ENCODE measurements at regions not wholly inside any gene's neighbourhood (a gene's known extent, or its start where the extent isn't known, plus 50 kb on each side); places are given as distances from the start of the nearest gene placed in this dataset.

DNA sequence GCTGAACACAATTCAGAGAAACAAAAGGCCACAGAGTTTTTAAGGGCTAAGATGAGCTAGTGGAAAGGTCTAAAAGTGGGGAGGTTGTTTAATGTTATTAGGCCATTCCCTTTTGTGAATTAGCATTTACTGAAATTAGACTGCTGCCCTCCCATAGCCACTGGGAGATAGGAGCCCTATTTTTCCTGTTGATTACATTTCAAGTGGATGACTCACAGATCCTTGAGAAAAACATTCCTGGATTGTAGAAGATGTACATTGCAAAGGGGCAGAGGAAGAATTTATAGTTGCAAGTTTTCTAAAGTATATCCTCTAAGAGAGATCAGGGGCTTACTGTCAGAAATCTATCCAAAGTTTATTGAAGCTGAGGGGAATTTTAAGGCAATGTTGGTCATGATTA lies 367.1 kb upstream of the IZUMO3 start:
- H3K27ac ChIP-seq, result no peak overlapping the region
- DNase-seq, result no peak
- H3K27me3 ChIP-seq, result no peaks in the 10 kb centered on the region
- no peaks in the 10 kb centered on the region for H3K36me3 ChIP-seq
- TF ChIP-seq, protein P1, sequence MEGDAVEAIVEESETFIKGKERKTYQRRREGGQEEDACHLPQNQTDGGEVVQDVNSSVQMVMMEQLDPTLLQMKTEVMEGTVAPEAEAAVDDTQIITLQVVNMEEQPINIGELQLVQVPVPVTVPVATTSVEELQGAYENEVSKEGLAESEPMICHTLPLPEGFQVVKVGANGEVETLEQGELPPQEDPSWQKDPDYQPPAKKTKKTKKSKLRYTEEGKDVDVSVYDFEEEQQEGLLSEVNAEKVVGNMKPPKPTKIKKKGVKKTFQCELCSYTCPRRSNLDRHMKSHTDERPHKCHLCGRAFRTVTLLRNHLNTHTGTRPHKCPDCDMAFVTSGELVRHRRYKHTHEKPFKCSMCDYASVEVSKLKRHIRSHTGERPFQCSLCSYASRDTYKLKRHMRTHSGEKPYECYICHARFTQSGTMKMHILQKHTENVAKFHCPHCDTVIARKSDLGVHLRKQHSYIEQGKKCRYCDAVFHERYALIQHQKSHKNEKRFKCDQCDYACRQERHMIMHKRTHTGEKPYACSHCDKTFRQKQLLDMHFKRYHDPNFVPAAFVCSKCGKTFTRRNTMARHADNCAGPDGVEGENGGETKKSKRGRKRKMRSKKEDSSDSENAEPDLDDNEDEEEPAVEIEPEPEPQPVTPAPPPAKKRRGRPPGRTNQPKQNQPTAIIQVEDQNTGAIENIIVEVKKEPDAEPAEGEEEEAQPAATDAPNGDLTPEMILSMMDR (IDR thresholded peaks at IDR 0.05), result no peak
- H3K4me1 ChIP-seq, result no peaks in the 10 kb centered on the region
- intact Hi-C loops (cut with DNase I; ENCODE audit: low total_unique reads), result no loop called here
- H3K4me3 ChIP-seq, result no peak overlapping the region
- H3K9me3 ChIP-seq, result peaks cover 0 to 8% (median 0%) of the 10 kb centered on the region in 3 donors

DNA sequence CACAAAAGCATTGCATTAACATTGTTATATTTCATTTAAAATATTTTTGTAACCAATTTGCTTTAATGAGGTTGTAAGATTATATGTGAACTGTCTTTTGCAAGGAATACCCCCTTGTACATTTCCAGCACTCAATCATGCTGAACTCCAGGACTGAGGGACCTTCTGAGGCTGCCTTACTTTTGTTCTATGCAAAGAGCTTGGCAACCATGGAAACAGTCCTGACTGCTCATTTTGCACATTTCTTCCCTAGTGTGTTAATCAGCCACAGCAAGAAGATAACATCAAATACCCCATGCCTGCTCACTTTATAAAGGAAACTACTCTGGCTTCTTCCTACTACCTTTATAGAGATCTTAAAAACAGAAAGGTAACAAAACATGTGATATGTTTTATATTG lies 355.6 kb upstream of the IZUMO3 start:
- no peak overlapping the region for H3K27ac ChIP-seq
- no peak for DNase-seq
- intact Hi-C loops (cut with DNase I; ENCODE audit: low total_unique reads), result no loop called here
- TF ChIP-seq, protein P1 (IDR thresholded peaks at IDR 0.05), result no peak
- H3K4me3 ChIP-seq, result no peak overlapping the region
- H3K36me3 ChIP-seq, result no peaks in the 10 kb centered on the region
- H3K27me3 ChIP-seq, result no peaks in the 10 kb centered on the region
- no peaks in the 10 kb centered on the region for H3K9me3 ChIP-seq
- peaks cover 0 to 17% (median 0%) of the 10 kb centered on the region in 4 donors for H3K4me1 ChIP-seq

DNA sequence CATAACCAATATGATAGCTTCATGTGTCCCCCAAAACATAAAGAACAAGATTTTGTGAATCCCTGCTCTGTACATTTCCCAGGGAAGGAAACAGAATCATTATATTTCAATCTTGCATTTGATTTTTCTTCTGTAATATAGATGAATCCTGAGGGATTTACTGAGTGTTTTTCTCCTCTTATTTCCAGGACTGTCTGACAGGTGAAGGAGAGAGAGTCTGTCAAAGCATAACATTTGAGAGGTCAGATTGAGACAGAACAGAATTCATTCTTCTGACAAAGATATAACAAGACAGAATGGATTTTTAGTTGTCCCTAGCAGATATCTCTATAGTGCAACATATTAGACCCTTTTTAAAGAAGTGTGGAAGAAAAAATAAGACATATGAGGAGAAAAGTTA lies 354.5 kb upstream of the IZUMO3 start:
- no peaks in the 10 kb centered on the region for H3K36me3 ChIP-seq
- H3K4me3 ChIP-seq, result no peak overlapping the region
- H3K9me3 ChIP-seq, result no peaks in the 10 kb centered on the region
- H3K27ac ChIP-seq, result peak overlapping the region in 1 of 2 donors; percentile 7
- TF ChIP-seq, protein P1 (IDR thresholded peaks at IDR 0.05), result no peak
- no peaks in the 10 kb centered on the region for H3K27me3 ChIP-seq
- H3K4me1 ChIP-seq, result peaks cover 0 to 17% (median 0%) of the 10 kb centered on the region in 4 donors
- no peak for DNase-seq
- intact Hi-C loops (cut with DNase I; ENCODE audit: low total_unique reads), result no loop called here

- Histone ChIP-seq H3K27me3 (no peaks in the 10 kb centered on the region), H3K27ac (peak overlapping the region in 1 of 2 donors; percentile 7), H3K9me3 (no peaks in the 10 kb centered on the region), H3K36me3 (no peaks in the 10 kb centered on the region), H3K4me3 (no peak overlapping the region), H3K4me1 (peaks cover 0 to 17% (median 0%) of the 10 kb centered on the region in 4 donors)
- TF ChIP-seq, protein P1 (IDR thresholded peaks at IDR 0.05), result no peak
- DNase-seq, result no peak
- intact Hi-C loops (cut with DNase I; ENCODE audit: low total_unique reads), result no loop called here
These were observed 353.8 kb upstream of the IZUMO3 start for GRCh38 chr9:24899463-24899862.

- H3K27me3 ChIP-seq, result no peaks in the 10 kb centered on the region
- H3K4me1 ChIP-seq, result peaks cover 0 to 17% (median 0%) of the 10 kb centered on the region in 4 donors
- H3K27ac ChIP-seq, result no peak overlapping the region
- H3K9me3 ChIP-seq, result no peaks in the 10 kb centered on the region
- intact Hi-C loops (cut with DNase I; ENCODE audit: low total_unique reads), result no loop called here
- TF ChIP-seq, protein P1 (IDR thresholded peaks at IDR 0.05), result no peak
- DNase-seq, result no peak
- H3K36me3 ChIP-seq, result no peaks in the 10 kb centered on the region
- H3K4me3 ChIP-seq, result no peak overlapping the region
These were observed 352.1 kb upstream of the IZUMO3 start for GRCh38 chr9:24897826-24898225.

- Histone ChIP-seq H3K4me1 (no peaks in the 10 kb centered on the region), H3K4me3 (no peak overlapping the region), H3K27ac (no peak overlapping the region), H3K36me3 (no peaks in the 10 kb centered on the region), H3K9me3 (no peaks in the 10 kb centered on the region), H3K27me3 (no peaks in the 10 kb centered on the region)
- intact Hi-C loops (cut with DNase I; ENCODE audit: low total_unique reads), result no loop called here
- TF ChIP-seq, protein P1 (IDR thresholded peaks at IDR 0.05), result no peak
- DNase-seq, result no peak
These were observed 335.7 kb upstream of the IZUMO3 start for GRCh38 chr9:24881361-24881760.
